HG03135 (cell line): ENCODE measurements at regions not wholly inside any gene's neighbourhood (a gene's known extent, or its start where the extent isn't known, plus 50 kb on each side); places are given as distances from the start of the nearest gene placed in this dataset.

Source experiments
- ATAC-seq: cut with Tn5 transposase; IDR thresholded peaks from one replicate; pipeline ENCODE4 v1.9.1; 2021; ENCODE audit warnings: mild to moderate bottlenecking, moderate library complexity; ENCODE audit not compliant: unreplicated experiment

GRCh38 chr13:76043874-76044273 lies 407.7 kb downstream of the LMO7 start:
- no peak for ATAC-seq

- no peak for ATAC-seq
Observed at GRCh38 chr13:76038920-76039716, 403.0 kb downstream of the LMO7 start.

GRCh38 chr13:76036176-76036575 lies 400.0 kb downstream of the LMO7 start:
- ATAC-seq = no peak

GRCh38 chr13:76035711-76036110 lies 399.6 kb downstream of the LMO7 start:
- ATAC-seq = no peak

GRCh38 chr13:76029706-76030105 lies 393.6 kb downstream of the LMO7 start:
- ATAC-seq = no peak

- ATAC-seq = no peak
Observed at GRCh38 chr13:76029088-76029487, 393.0 kb downstream of the LMO7 start.

GRCh38 chr13:76027131-76027530 lies 391.0 kb downstream of the LMO7 start:
- ATAC-seq = no peak

GRCh38 chr13:76025392-76025791 lies 389.3 kb downstream of the LMO7 start:
- ATAC-seq = no peak

GRCh38 chr13:76024151-76024550 lies 388.0 kb downstream of the LMO7 start:
- ATAC-seq = no peak

- no peak for ATAC-seq
Observed at GRCh38 chr13:76023652-76024051, 387.5 kb downstream of the LMO7 start.

- ATAC-seq = no peak
Observed at GRCh38 chr13:76020421-76020955, 384.4 kb downstream of the LMO7 start.

GRCh38 chr13:76019421-76020044 lies 383.4 kb downstream of the LMO7 start:
- no peak for ATAC-seq

- no peak for ATAC-seq
Observed at GRCh38 chr13:76017861-76018556, 381.9 kb downstream of the LMO7 start.

GRCh38 chr13:76016799-76017400 lies 380.8 kb downstream of the LMO7 start:
- peak; percentile 88 for ATAC-seq

GRCh38 chr13:76014406-76015318 lies 378.5 kb downstream of the LMO7 start:
- no peak for ATAC-seq

GRCh38 chr13:76012091-76012721 lies 376.1 kb downstream of the LMO7 start:
- ATAC-seq = no peak

GRCh38 chr13:76009267-76009890 lies 373.2 kb downstream of the LMO7 start:
- peak; percentile 78 for ATAC-seq

GRCh38 chr13:76004416-76004815 lies 368.3 kb downstream of the LMO7 start:
- no peak for ATAC-seq

- ATAC-seq = no peak
Observed at GRCh38 chr13:76000131-76000530, 364.0 kb downstream of the LMO7 start.
